NCI-H82 treated with DMSO at 0.1 percent for 48 hours (cell line): ENCODE measurements at regions not wholly inside any gene's neighbourhood (a gene's known extent, or its start where the extent isn't known, plus 50 kb on each side); places are given as distances from the start of the nearest gene placed in this dataset.
"Not testable (repeated sequence)": the region's sequence is repeated elsewhere in the genome, so short reads cannot be mapped to it uniquely, and the experiment has no call there.

Experiments
- DNase-seq: peaks from one replicate; lab custom pipeline; 2025; ENCODE audit not compliant: unreplicated experiment; lab: John Stamatoyannopoulos, UW

DNA sequence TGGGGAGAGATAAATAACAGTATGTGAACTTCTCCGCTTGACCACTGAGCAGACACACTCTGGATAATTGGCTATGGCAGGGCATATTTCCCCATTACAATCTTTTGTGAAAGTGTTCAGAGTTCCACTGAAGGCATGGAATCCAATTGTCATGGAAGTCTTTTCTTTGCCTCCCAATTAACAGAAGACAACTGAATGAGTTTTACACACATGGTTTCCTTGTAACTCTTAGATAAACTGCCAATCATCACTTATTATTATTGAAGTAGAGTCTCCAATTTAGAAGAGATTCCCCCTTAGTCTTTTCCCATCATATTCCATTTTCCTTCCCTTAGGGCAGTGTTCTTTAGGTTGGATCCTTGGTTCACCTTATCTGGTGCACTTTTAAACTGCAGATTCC lies 308.3 kb downstream of the NR2F2 start:
- DNase-seq, result no peak

DNA sequence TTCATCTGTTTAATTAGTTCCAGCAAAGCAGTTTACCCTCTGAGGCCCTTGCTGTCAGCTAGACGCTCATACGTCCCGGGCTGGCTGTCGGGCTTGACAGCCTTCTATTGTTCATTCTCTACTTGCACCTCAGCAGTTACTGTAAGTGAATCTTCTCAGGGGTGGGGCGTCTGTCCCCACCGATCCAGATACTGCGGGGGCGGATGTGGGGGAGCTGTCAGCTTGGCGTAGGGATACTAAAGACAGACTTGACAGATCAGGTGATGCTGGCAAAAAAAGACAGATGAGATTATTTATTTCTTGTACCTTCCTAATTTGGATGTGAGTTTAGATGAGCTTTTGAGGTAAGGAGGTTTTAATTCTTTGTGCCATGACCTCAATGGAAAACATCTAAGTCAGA lies 315.3 kb downstream of the NR2F2 start:
- DNase-seq, result no peak

DNA sequence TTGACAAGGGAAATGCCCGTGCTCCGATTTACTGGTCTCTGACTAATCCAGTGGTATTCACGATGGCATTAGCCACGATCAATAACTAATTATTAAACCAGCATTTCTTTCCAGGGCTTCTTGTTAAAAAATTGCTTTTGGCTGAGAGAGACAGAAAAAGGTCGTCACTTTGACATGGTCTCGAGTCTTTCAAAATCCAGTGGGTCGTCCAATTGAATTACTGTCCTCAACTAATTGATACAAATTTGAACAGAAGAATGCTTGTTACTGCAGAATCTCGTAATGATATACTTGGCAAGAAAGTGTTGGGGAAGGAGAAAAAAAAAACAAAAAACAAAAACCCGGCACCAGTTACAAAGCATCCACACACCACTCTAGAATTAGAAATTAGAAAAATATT lies 318.4 kb downstream of the NR2F2 start:
- DNase-seq, result no peak

DNA sequence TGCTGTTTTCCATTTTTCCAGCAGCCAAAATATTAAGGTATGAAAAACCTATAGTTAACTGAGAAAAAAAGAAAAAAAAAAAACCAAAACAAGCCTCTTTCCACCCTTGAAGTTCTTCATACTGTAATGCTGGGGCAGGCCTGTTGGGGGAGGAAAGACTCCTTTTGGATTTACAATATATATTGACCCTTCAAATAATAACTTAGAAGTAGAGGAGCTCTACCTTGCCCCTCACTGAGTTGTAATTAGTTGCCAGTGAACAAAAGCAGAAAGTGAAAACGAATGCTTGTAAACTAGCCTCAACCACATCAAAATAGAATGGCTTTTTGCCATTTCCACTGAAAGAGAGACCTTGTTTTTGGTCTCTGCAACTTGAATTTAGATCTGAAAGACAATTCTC lies 326.6 kb downstream of the NR2F2 start:
- no peak for DNase-seq

DNA sequence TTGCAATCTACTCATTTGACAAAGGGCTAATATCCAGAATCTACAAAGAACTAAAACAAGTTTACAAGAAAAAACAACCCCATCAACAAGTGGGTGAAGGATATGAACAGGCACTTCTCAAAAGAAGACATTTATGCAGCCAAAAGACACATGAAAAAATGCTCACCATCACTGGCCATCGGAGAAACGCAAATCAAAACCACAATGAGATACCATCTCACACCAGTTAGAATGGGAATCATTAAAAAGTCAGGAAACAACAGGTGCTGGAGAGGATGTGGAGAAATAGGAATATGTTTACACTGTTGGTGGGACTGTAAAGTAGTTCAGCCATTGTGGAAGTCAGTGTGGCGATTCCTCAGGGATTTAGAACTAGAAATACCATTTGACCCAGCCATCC lies 336.5 kb downstream of the NR2F2 start:
- DNase-seq, result not testable (repeated sequence)

DNA sequence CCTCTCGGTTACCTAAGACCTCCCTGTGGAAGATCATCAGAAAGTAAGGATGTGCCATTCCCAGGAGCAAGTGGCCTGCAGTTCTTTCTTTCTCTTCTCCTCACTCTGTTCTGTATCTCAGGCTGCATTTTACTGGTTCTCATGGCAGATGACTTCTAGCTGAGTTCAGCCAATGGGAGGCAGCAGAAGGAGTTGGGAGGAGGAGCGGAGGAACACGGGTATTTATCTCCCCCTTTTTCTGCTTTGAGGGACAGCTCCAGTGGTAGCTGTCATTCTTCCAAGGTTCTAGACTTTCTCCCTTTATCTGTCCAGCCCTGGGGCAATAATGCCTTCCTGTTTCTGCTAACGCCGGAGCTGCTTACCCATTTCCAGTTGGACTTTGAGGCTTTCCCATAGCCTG lies 339.9 kb downstream of the NR2F2 start:
- no peak for DNase-seq

DNA sequence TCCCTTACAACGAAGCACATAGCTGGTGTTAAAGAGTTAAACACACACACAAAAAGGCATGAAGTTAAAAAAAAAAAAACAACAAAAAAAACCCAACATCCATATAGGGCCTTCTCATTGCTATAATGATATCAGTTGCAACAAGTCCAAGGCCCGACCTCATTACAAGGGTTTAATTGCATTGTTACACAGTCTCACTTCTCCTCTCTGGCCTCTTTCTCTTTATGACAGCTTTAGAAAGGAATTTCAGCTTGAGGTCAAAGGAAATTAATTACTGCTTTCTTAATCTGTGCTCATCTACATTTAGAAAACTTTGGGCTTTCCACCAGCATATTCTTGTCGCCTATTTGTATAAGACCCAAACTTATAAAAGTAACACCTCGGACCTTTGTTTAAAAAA lies 342.1 kb downstream of the NR2F2 start:
- no peak for DNase-seq

DNA sequence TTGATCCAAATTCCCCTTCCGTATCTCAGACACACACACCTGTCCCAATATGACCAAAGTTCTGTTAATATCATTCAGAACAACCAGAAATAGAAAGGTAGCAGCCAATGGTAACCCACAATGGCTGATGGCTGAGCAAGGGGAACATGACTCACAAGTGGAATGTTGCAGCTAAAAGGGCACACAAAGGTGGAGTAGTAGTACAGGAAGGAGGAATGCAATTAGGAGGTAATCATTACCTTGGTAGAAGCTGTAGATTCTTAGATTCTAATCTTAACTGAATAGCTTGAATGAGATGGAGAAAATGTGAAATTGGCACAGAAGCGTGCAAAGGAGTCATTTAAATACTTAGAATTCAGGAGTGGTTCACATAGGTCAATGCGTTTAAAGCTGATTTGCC lies 347.9 kb downstream of the NR2F2 start:
- DNase-seq, result no peak

DNA sequence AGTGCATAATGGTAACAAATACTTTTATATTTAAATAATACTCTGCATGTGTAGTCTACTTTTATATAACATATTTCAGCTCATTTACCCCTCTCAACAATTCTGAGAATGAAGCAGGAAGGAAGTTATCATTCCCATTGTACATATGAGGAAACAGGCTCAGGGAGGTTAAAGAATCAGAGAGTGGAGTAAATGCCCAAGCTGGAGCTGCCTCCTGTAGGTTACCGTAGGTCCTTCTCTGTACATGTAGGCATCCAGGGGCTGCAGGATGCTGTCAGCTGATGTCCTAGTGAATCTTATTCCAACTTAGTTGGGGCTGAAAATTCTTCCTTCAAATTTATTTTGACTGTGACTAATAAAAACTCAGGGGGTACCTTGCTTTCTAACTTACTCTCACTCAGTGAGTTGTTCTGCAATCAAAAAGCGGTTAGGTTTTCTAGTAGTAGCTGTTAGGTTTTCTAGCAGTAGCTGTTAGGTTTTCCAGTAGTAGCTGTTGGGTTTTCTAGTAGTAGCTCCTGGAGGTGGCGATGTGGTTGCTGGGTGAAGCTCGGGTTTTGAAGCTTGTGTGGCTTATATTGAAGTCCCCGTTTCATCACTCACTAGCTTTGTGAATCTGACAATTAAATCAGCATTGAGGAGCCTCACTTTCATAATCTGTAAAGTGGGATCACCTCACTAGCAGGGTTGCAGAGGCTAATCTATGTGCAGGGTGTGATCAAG lies 357.0 kb downstream of the NR2F2 start:
- DNase-seq, result no peak

DNA sequence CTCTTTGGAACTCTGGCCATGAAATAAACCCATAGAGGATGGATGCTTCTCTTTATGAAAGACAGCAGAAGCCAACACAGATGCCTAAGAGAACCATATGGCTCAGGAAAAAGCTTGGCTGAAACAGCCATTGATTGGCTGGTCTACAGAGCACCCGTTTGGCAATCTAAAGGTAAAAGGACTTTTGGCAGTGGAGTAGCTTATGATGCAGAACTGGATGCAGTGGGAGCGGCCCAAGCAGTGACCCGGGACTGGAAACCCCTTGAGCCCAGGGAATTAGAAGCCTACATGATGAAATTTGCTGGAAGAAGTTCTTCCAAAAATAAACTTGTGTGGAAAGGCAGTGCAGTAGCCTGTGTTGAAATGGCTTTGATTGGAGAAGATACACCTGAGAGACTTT lies 360.2 kb downstream of the NR2F2 start:
- no peak for DNase-seq

DNA sequence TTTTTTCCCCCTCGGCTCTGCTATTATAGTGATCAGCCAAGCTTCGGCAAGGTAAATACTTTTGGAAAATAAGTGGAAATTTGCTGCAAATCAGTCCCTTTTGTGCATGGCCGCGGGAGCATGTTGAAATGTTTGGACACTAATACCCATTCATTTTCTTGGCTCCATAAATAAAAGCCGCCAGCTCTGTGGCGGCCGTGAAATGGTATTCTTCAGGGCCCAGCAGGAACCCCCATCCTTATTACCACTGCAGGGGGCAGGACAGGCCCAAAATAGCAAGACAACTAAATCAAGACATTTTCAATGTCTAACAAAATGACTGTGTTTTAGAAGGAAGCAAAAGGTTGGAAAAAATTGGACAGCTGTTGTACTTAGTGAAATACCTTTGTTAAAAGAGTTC lies 362.3 kb downstream of the NR2F2 start:
- no peak for DNase-seq

DNA sequence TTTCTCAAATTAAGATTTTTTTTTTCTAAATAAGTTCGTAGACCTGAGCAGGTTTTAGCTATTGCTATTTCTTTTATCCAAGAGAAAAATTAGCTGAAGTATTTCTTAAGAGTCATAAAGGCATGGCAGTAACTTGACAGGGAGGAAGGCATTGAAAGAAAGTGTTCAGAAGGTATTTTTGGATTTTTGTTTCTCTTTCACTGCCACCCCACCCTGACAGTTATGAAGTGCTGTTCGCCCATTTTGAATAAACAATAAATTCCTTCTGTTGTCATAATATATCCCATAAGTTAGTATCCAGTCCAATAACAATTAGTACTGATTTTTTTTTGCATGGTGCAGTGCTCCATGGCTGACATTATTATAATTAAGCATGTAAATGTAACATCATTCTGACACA lies 363.0 kb downstream of the NR2F2 start:
- DNase-seq, result no peak

DNA sequence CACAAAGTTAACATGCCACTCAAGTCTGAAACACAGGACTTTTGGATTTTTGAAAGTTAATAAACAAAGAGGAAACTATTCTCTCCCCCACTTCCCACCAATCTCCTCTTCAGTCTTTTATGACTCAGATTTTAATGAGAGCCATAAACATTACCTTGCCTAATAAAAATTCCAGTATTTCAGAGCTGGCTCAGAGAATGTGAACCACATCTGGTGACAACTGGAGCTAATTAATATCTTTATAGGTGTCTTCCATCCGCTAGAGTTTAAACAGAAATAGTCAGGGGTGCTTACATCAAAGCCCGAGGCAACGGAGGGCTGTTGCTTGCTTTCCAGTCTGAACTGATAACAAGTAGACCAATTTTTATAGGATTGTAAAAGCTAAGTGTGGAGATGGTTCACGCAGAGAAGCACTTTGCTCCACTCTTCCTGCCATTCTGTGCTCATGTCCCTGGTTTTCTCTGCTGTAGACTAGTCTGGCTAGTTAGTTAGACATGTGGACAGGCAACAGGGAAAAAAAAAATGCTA lies 363.6 kb downstream of the NR2F2 start:
- no peak for DNase-seq

DNA sequence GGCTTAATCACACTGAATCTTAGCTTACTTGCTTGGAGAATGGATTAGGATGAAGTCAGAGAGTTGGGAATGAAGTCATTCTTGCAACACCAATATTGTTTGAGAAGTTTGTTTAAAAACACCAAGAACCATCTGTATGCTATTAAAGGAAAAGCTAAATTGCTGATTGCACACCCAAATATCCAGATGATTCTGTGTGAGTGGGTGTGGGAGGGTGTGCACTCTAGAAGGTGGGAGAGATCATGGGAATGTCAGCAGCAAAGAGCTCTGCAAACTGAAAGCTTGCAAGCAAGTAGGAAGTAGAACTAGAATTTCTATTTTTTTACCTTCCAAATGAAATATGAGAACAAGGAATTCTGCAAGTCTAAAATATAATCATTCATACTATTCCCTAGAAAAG lies 364.9 kb downstream of the NR2F2 start:
- no peak for DNase-seq

DNA sequence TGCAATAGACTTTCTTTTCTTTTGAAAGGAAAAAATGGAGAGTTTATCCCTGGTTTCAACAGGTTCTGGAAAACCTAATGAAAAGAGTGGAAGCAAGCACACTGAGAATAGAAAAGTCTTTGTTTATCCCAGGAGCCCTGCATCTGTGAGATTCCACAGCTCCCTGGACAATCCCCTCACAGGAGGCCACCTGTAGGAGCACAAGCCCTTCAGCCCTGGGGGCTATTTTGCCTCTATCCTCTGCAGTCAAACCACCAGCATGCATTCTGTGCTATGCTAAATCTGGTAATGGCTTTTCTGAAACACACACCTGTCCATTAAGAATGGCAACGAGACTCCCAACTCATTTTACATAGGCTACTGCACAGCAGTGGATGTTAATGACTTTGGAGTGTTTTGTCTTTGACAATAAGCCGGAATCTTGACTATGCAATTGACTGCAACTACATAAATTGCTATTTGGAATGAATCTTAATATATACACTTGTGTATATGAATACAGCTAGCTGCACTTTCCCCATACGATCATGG lies 369.4 kb downstream of the NR2F2 start:
- DNase-seq, result no peak

DNA sequence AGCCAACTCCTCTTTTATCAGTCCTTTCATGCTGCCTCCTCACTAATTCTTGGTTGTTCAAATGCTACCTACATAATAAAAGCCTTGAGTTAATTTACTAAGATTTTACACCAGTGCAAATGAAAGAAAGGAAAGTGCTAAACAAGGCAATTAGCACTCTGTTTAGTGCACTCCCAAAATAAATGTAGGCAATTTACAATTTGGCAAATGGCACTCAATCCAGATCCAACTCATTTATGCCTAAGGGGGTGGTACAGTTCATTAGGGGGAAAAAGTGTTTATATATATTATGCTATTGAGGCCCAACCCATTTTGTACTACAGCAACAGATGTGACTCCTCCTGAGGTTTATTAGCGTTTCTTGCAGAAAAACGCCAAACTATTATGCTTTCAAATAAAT lies 370.1 kb downstream of the NR2F2 start:
- DNase-seq, result no peak

DNA sequence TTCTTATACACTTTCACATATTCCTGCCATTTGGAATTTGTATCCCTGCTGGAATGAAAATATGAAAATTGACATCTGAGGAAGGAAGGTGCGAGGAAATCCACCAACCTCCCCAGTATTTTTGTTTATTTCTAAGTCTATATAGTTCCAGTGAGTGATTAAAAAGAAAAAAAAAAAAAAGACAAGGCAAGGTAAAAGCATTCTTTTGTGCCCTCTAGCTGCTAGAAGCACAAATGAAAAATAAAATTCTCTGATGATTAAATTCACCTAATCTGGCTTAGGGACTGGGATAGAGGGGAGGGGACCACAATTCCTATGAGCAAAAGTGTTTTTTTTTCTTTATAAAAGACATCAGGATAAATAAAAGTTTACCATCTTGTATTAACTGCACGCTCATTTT lies 370.9 kb downstream of the NR2F2 start:
- DNase-seq, result no peak

DNA sequence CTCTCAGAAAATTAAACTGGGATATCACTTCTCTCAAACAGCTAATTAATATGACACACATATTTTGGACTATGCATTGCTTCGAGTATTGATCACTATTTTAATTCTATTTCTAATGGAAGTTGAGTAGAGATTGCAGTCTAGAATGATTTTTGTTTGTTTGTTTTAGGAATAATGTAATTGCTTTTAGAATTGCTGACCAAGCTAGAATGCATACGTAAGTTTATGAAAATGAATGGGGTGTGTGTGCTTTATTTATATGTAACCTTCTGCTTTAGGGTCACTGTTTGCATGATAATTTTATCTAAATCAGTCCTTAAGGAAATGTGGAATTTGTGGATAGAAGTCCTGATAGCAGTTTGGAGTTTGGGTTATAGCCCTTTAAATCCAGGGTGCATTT lies 371.4 kb downstream of the NR2F2 start:
- DNase-seq, result no peak

DNA sequence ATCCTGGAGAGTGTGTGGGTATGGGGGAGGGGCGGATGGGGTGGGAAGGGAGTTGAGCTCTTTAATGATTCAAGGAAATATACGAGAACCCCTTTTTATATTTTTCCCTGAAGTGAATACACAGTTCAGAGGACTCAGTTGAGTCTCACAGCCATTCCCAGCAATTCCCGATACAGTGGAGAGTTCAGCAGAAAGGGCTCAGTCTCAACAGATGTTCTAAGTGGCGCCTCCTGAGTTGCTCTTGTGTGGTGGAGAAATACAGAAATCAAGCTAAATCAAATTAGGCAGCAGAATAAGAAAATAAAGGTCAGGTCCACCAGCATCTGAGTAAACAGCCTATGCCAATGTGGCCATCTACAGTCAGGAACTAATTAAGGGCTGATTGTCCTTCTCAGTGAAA lies 372.1 kb downstream of the NR2F2 start:
- DNase-seq, result no peak

DNA sequence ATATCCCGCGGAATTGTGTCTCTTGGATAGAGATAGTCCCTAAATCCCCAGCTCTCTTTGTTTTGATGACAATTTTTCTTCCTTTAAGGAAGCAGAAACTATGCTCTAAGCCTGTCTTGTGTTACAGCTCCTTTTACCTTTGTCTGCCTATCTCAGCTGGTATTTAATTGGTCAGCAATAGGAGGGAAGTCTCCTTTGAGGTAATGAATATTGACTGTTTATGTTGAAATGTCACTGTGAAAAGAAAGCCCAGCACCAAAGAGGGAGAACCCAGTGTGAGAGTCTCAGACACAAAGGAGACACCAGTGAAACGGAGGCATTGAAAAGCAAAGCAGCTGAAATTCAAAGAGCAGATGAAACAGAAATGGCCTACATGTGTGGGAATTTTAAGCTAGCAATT lies 372.6 kb downstream of the NR2F2 start:
- no peak for DNase-seq

DNA sequence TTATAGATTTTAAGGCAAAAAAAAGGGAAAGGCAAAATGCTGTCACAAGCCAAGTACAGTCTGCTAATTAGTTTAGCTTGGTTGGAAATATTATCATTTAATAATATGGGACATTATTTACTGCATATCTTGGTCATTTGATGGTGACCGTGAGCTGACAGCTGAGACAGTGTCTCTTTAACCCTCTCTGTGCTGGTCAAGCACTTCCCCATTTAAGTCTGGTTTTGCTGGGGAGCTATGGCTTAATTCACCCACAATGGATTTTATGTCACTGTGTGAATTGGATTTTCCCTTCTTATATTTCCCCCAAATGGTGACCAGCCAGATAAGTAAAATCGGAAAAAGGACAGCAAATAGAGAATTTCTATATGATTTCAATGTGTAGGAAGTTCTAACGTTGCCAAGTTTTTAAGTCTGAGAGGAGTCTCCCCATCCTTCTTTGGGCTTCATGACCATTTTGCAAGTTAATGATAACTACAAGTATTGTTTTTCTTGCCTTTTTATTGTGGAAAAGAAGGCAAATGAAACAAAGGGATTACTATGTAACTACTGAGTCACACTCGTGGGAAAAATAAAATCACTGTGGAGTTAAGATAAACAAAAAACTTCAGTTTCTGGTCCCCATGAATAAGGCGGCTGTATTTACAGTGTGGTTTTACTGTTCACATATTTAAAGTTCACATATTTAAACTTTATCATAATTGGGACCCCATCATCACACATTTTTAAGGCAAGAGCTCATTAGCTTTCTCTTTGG lies 373.5 kb downstream of the NR2F2 start:
- no peak for DNase-seq

DNA sequence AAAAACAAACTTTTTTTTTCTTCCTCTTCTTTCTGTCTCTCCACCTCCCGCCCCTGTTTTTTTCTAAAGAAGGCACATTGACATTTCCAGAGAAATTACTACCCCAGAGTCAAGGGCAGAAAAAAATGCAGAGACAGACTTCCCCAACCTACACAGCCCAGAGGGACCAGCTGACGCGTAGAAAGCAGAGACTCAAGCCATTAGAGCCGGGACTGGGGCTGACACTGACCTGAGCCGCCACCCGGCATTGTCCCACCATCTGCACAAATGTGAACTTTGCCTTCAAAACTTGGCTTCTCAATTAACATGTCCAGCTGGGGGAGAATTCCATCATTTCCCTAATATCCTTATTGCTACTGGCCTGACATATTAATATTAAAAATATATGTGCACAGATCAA lies 385.6 kb downstream of the NR2F2 start:
- DNase-seq, result no peak
